OCI-LY7 (cell line): ENCODE measurements at regions not wholly inside any gene's neighbourhood (a gene's known extent, or its start where the extent isn't known, plus 50 kb on each side); places are given as distances from the start of the nearest gene placed in this dataset.

Source experiments
- CTCF ChIP-seq: fragments of 200-600 bp; sonication (generic); conservative IDR thresholded peaks from 2 replicates; pipeline ENCODE4 v1.5.1; 2014; ENCODE audit warnings: mild to moderate bottlenecking, antibody characterized with exemption, low read length, moderate library complexity, mixed read lengths
- EZH2phosphoT487 ChIP-seq: fragments of 200-600 bp; sonication (generic); IDR thresholded peaks from 2 replicates; pipeline ENCODE4 v1.6.1; 2018; ENCODE audit warnings: low read depth, borderline replicate concordance, mild to moderate bottlenecking, mixed run types, antibody characterized with exemption, low read length, moderate library complexity, mixed read lengths

DNA sequence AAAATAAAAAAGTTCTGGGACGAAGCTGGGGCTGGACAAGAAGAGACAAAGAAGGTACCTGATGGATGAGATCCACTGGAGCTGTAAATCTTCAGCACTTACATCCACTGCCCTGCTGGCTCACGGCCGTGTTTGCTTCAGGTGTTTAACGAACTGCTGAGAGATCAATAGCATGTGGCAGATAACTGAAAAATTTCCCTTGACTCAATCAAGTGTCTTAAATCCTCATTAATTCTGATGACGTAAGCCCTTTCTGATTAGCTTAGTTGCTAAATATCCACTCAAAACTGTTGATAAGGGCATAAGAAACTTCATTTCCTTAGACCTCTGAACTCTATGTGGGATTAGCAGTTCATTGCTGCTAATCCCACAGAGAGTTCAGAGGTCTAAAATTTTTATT is 354.2 kb upstream of the HS3ST1 start:
- TF ChIP-seq EZH2phosphoT487 (no peak), CTCF (no peak)
